ENCODE measurements at regions not wholly inside any gene's neighbourhood (a gene's known extent, or its start where the extent isn't known, plus 50 kb on each side); places are given as distances from the start of the nearest gene placed in this dataset.

DNA sequence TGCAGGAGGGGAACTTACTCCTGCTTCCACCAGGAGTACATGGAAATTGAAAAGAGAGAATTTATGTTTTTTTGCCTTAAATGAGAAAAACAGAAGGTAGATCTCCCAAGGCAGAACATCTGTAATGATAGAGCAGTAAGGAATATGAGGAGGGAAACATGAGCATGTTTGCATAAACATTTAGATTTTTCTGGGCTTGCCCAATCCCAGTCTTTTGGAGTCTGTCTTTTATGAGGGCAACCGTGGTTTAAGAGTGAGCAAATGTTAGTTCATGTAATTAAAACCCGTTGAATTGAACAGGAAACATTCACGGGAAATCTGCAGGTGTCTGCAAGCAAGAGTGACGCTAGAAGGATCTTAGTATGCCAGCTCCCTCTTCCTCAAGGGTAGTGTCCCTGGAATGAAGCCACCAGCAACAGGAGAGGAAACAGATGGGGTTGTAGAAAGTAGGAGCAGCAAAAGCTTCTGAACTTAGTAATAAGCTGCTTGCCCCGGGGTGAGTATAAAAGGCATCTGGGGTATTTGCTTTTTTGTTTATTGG, 79.3 kb downstream of the ARF6 start:
- TF ChIP-seq CTCF (conservative IDR thresholded peaks at IDR 0.05; ENCODE audit: low read depth, low read length) = no peak
- no peak for TF ChIP-seq EZH2 (IDR thresholded peaks at IDR 0.05; ENCODE audit: borderline replicate concordance, low read depth, low read length, poor library complexity, severe bottlenecking)

Measured in A673 (cell line).